LNCAP (cell line): ENCODE measurements at regions not wholly inside any gene's neighbourhood (a gene's known extent, or its start where the extent isn't known, plus 50 kb on each side); places are given as distances from the start of the nearest gene placed in this dataset.

ENCODE experiments used
- TF ChIP-seq, protein P1 (sequence below): fragments of 450-650 bp; IDR thresholded peaks from 2 replicates; pipeline ENCODE4 v1.5.1; 2017; ENCODE audit warnings: mild to moderate bottlenecking

DNA sequence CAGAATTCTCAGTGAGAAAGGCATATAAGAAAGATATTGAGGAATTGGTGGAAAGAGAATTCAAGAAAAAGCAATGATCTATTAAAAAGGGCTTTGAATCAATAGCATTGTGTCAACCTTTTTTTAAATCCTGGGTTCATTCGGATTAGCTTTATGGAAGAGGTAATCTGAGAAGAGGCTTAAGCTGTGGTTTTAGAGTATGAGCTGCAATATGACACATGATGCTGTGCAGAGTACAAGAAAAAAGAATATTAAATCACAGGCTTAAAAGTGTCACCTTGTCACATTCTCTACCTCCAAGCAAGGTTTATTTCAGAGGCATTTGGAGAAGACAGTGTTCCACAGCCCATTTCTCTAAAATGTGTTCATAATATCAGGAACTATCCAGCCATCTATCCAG is 128.9 kb downstream of the RTP4 start:
- TF ChIP-seq, protein P1, sequence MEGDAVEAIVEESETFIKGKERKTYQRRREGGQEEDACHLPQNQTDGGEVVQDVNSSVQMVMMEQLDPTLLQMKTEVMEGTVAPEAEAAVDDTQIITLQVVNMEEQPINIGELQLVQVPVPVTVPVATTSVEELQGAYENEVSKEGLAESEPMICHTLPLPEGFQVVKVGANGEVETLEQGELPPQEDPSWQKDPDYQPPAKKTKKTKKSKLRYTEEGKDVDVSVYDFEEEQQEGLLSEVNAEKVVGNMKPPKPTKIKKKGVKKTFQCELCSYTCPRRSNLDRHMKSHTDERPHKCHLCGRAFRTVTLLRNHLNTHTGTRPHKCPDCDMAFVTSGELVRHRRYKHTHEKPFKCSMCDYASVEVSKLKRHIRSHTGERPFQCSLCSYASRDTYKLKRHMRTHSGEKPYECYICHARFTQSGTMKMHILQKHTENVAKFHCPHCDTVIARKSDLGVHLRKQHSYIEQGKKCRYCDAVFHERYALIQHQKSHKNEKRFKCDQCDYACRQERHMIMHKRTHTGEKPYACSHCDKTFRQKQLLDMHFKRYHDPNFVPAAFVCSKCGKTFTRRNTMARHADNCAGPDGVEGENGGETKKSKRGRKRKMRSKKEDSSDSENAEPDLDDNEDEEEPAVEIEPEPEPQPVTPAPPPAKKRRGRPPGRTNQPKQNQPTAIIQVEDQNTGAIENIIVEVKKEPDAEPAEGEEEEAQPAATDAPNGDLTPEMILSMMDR, result no peak

DNA sequence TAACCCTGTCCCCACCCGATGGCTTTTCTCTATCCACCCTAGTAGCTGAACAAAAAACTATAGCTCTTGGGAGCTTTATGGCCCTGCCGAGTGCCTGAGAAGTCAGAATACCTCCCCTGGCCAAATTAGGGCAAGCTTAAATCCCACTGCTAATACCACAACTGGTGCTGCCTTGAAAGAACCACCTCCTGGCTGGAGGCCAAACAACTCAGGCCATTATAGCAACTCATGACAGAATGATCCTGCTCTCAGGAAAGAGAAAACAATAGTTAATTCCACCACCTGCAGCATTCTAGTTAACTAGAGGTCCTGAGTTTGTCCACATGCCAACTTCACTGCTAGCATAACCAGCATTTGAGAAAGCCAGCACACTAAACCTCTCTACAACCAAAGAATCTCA is 123.2 kb downstream of the RTP4 start:
- TF ChIP-seq, protein P1, result no peak

DNA sequence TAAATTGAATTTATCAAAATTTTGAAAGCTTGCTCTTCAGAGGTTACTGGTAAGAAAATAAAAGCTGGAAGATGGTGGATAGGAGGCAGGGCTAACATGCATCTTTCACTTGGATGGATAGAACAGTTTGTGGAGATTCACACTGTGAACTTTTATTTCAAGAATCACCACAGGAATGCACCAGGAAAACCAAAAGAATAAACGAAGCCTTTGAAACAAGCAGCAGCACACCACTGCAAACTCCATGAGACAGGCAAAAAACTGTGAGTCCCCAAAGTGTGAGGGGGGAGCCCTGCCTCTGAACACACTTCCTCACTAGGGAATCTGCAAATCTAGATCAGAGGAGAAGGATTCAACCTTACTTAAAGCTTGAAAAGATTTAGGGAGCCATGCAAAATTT is 122.2 kb downstream of the RTP4 start:
- TF ChIP-seq, protein P1, result no peak

DNA sequence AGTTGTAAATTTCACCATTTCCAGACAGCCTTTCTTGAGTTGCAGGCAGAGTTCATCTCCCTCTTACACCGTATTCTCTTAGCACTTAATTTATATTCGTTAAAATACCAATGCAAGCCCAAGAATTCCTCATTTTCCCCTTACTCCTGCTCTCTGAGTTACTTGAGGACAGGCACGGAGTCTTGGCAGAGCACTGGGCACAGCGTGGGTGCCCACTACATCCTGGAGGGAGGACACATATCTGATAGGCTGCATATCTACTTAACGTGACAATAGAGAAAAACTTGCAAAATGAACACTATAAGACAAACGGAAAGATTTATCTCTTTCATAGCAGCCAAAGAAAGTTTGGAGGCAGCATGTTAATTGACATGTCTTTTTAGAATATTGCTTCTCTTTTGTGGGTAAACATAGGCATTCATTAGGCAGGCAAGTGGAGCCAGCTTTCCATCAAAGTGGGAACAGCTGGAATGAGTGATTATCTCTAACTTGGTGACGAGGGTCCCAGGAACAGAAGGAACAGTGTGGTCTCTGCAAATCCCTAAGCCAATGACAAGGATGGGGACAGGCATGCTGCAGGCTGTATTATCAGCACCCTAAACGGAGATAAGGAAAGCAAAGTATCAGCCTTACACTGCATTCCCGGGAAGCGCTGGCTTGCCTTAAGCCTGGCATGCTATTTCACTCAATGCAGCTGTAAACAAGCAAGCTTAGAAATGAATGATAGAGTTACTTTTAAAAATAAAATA is 116.5 kb downstream of the RTP4 start:
- TF ChIP-seq, protein P1, result no peak

DNA sequence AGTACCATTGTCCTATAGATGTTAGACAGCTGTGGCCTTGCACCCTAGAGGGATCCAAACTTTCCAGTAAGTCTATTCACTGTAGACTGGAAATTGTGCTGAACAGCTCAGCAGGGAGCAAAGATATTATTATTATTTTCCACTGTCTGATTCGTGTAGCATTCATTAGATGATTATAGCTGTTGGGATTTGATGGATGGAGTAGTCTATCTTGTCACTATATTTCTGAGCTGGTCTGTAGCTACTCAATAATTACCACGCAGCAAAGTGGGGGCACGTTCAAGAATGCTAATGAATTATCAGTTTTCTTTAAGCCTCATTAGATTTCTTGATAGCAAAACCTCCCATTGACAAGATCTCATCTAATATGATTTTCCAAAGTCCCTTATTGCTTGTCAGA is 113.2 kb downstream of the RTP4 start:
- TF ChIP-seq, protein P1, result no peak

DNA sequence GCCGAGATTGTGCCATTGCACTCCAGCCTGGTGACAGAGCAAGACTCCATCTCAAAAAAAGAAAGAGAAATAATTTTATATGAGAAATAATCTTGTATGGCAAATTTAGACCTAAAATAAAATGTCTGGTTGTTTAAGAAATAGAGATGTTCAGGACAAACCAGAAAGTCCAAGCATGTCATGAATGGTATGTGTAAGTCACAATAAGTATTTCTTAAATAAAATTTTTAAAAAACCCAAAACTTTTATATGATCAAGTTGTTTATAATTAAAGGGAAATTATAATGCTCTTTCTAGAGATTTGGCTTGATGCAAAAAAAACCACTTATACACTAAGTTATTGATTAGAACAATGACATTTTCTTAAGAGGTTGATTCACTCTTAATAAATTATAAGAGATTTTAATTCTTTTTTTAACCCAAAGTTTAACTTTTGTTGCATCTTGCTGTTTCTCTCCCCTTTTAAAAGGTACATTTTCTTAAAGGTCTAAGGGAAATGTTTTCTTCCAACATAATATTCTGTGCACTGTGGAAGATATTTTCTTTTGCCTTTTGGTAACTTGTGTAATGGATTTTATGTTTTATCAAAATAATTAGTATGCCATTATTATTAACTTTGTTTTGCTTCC is 105.7 kb downstream of the RTP4 start:
- TF ChIP-seq, protein P1, result no peak

DNA sequence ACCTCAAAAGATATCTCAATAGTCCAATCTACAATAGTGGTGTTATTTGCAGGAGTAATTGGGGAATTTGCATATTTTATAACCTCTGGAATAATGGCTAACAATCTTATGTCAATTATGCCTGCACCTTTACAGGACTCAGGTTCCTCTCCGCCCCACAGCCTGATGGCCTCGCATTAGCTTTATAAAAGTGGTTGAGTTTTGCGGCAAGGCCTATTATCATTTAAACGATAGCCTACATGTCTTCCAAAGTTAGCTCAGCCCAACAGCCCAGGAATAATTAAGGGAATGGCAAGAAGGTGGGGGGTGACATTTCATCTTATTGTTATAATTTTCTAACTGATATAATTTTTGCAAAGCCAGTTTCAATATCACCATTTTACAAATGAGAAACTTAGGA is 97.3 kb downstream of the RTP4 start:
- TF ChIP-seq, protein P1, result no peak
